Thoracic aorta (tissue), 2 donors: ENCODE measurements at regions not wholly inside any gene's neighbourhood (a gene's known extent, or its start where the extent isn't known, plus 50 kb on each side); places are given as distances from the start of the nearest gene placed in this dataset.
A peak's percentile ranks its signal among the peaks of the same experiment; 100 is the strongest.

Source experiments
- ATAC-seq: fragments of 150-250 bp; one replicate; pipeline ENCODE4 v1.8.0; 2017; ENCODE audit warnings: low read depth; ENCODE audit not compliant: insufficient number of reproducible peaks, low FRiP score
- DNase-seq: peaks from one replicate; pipeline ENCODE4 v3.0.0-alpha.2; 2020; ENCODE audit warnings: low spot score
- H3K27ac ChIP-seq, 2 donors: fragments of 200-600 bp; sonication (generic); 1 replicate in 1 of 2; 2 replicates in 1 of 2; pipeline ENCODE4 v1.5.1; 2016; ENCODE audit warnings: mild to moderate bottlenecking in 2 of 2, moderate library complexity in 2 of 2
- H3K27me3 ChIP-seq: fragments of 200-600 bp; sonication (generic); replicated peaks from 2 replicates; pipeline ENCODE4 v1.6.0; 2016; ENCODE audit warnings: mild to moderate bottlenecking; ENCODE audit not compliant: insufficient read depth
- H3K36me3 ChIP-seq: fragments of 200-600 bp; sonication (generic); one replicate; pipeline ENCODE4 v1.5.1; 2016
- H3K4me1 ChIP-seq, 2 donors: fragments of 200-600 bp; sonication (generic); 1 replicate in 1 of 2; 2 replicates in 1 of 2; pipeline versions ENCODE4 v1.5.1 to v1.6.0; 2016; ENCODE audit warnings: low read depth in 2 of 2, mild to moderate bottlenecking in 1 of 2; ENCODE audit not compliant: control insufficient read depth in 1 of 2
- H3K4me3 ChIP-seq: fragments of 200-600 bp; sonication (generic); 2 replicates; pipeline ENCODE4 v1.5.1; 2016; ENCODE audit warnings: mild to moderate bottlenecking
- H3K9me3 ChIP-seq: fragments of 200-600 bp; sonication (generic); 2 replicates; pipeline ENCODE4 v1.5.1; 2016
- TF ChIP-seq, protein P1 (sequence below): fragments of 200-600 bp; sonication (generic); IDR thresholded peaks from one replicate; pipeline ENCODE4 v1.5.1; 2019; ENCODE audit warnings: antibody characterized with exemption

DNA sequence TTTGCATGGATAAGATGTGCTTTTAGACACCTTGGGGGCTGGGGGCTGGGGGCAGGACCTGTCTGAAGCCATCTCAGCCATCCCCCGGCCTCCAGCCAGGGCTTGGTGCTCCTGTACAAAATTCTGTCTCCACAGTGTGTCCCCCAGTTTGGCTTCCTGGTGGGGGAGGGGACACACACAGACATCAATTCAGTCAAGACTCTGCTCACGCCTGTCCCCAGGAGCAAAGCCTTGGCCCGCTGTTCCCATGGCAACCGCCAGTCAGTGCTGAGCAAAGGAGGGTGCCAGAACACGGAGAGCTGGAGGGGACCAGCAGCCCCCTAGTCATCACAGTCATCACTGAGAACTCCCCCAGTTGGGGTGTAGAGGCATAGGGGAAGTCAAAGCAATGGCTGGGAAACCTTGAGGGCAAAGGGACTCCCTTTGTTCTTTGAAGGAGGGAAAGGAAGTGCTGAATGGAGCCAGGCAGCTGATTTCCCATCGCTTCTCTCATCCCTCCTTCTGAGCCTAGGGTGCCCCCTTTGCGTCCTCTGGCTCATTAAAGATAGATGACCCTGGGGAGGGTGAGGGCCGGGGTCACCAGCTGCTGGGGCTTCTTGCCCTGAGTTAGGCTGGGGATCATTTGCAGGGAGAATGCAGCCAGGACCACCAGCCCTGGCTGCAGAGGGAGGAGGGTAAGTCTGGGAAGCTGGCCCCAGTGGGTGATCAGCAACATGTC lies 134.9 kb upstream of the IPO9 start:
- no peaks in the 10 kb centered on the region for H3K36me3 ChIP-seq
- no peak overlapping the region for H3K4me3 ChIP-seq
- DNase-seq = no peak
- no peaks in the 10 kb centered on the region for H3K9me3 ChIP-seq
- no peak overlapping the region for H3K27ac ChIP-seq
- no peaks in the 10 kb centered on the region for H3K27me3 ChIP-seq
- TF ChIP-seq, protein P1, sequence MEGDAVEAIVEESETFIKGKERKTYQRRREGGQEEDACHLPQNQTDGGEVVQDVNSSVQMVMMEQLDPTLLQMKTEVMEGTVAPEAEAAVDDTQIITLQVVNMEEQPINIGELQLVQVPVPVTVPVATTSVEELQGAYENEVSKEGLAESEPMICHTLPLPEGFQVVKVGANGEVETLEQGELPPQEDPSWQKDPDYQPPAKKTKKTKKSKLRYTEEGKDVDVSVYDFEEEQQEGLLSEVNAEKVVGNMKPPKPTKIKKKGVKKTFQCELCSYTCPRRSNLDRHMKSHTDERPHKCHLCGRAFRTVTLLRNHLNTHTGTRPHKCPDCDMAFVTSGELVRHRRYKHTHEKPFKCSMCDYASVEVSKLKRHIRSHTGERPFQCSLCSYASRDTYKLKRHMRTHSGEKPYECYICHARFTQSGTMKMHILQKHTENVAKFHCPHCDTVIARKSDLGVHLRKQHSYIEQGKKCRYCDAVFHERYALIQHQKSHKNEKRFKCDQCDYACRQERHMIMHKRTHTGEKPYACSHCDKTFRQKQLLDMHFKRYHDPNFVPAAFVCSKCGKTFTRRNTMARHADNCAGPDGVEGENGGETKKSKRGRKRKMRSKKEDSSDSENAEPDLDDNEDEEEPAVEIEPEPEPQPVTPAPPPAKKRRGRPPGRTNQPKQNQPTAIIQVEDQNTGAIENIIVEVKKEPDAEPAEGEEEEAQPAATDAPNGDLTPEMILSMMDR = no peak
- H3K4me1 ChIP-seq = peaks cover 13 to 40% of the 10 kb centered on the region in 2 donors
- ATAC-seq = no peak

DNA sequence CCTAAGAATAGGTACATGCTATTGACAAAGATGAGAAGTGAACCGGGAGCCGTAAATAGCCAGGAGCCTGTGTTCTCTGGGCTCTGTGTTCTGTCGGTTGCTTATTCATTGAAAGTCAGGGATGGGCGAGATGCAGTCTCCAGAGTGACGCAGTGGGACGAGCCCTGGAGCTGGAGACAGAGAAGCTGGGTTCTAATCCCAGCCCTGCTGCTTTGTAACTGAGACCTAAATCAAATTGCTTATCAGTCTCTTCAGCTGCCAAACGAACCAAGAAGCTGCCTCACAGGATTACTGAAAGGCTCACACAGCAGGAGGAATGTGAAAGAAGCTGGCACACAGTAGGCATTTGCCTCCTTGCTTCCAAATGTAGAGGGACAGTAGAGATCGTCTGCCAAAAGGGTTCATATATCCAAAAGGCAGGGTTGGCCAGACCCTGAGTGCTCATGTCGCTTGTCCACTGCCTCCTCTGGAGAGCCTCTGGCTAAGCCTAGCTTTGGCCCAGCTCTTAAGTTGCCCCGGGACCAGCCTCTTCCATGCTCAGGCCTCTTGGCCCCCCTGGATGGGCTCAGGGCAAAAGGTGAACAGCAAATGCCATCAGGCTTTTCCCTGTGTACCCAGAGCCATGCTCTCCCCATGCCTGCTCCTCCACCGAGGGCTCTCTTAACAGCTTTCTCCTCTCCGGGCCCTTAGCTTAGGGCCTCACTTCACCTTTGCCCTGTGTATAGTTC lies 134.2 kb upstream of the IPO9 start:
- ATAC-seq (no peak), DNase-seq (no peak)
- TF ChIP-seq, protein P1 = no peak
- Histone ChIP-seq H3K9me3 (no peaks in the 10 kb centered on the region), H3K36me3 (no peaks in the 10 kb centered on the region), H3K4me1 (peaks cover 13 to 40% of the 10 kb centered on the region in 2 donors), H3K27me3 (no peaks in the 10 kb centered on the region), H3K4me3 (no peak overlapping the region), H3K27ac (no peak overlapping the region)

DNA sequence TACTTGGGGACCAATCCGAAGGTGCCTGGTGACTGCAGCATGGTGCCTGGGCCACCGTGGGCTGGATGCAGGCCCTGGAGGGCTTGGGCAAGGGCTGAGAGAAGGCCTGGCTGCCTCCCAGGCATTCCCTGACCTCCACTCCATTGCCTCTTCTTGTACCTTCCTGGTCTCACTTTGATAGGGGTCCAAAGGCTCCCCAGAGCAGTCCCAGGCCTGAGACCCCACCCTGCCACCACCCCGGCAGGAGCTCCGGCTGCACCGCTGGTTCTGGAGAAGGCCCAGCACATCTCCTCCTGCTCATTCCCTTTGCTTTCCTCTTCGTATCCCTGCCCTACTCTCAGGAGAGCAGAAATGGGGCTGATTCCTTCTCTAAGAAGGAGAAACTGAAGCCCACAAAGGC lies 133.3 kb upstream of the IPO9 start:
- no peaks in the 10 kb centered on the region for H3K36me3 ChIP-seq
- H3K4me1 ChIP-seq = peaks cover 13 to 40% of the 10 kb centered on the region in 2 donors
- peak overlapping the region; percentile 10 to 44 for H3K27ac ChIP-seq
- no peaks in the 10 kb centered on the region for H3K9me3 ChIP-seq
- no peak for ATAC-seq
- TF ChIP-seq, protein P1 = no peak
- DNase-seq = no peak
- no peak overlapping the region for H3K4me3 ChIP-seq
- H3K27me3 ChIP-seq = no peaks in the 10 kb centered on the region

DNA sequence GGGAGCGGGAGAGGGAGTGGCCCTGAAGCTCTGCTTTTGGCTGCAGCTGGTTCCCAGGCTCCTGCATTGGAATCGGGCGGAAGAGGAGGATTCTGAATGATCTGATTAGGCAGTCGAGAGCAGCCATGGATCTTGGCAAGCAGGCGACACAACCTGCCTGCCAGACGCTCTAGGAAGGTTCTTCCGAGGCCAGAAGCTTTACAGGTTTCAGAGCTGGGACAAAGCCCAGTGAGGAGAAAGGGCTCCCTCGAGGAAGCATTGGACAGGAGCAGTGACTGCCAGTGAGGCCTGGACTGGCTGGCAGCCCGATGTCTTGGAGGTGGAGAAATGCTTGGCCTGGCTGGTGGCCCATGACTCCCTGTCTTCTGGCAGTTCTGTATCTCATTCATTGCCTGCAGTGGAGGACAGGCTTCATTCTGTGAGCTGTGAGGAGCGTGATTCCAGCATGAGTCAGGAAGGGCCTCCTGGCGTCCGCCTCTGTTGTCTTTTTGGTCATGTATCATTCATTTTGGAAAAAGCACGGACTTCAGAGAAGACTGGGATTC lies 132.7 kb upstream of the IPO9 start:
- Histone ChIP-seq H3K27ac (peak overlapping the region; percentile 10 to 44), H3K27me3 (no peaks in the 10 kb centered on the region), H3K4me1 (peaks cover 13 to 40% of the 10 kb centered on the region in 2 donors), H3K9me3 (no peaks in the 10 kb centered on the region), H3K36me3 (no peaks in the 10 kb centered on the region), H3K4me3 (no peak overlapping the region)
- ATAC-seq (no peak), DNase-seq (peak; percentile 57)
- TF ChIP-seq, protein P1 = no peak

DNA sequence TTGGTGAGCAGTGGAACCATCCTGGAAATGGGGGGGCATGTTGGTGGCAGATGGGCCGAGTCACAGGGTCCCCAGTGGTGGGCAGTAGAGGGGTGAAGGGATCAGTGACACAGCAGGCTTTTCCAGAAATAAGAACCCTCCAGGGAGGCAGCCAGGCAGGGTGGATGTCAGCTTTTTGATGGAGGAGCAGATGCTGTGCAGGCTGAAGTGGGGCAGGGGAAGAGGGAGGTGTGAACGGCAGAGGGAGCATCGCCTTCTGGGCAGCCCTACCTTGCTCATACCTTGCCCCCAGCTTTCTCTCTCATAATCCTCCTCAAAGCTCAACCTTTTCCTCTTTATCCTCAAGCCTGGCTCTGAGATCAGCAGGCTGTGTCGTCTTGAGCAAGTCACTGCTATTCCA lies 131.8 kb upstream of the IPO9 start:
- no peak overlapping the region for H3K27ac ChIP-seq
- ATAC-seq (no peak), DNase-seq (no peak)
- no peak overlapping the region for H3K4me3 ChIP-seq
- TF ChIP-seq, protein P1 = no peak
- H3K27me3 ChIP-seq = no peaks in the 10 kb centered on the region
- H3K36me3 ChIP-seq = no peaks in the 10 kb centered on the region
- H3K9me3 ChIP-seq = no peaks in the 10 kb centered on the region
- H3K4me1 ChIP-seq = peaks cover 13 to 36% of the 10 kb centered on the region in 2 donors
